Esophagus squamous epithelium (tissue), 5 donors: ENCODE measurements at regions not wholly inside any gene's neighbourhood (a gene's known extent, or its start where the extent isn't known, plus 50 kb on each side); places are given as distances from the start of the nearest gene placed in this dataset.
"Not testable (repeated sequence)": the region's sequence is repeated elsewhere in the genome, so short reads cannot be mapped to it uniquely, and the experiment has no call there.

ENCODE experiments used
- DNase-seq: peaks from one replicate; lab custom pipeline; 2025; lab: John Stamatoyannopoulos, UW
- H3K27ac ChIP-seq, 4 donors: fragments of 200-600 bp; sonication (generic); one replicate each; pipeline ENCODE4 v1.5.1; 2016 to 2019; ENCODE audit warnings: mild to moderate bottlenecking in 1 of 4
- H3K27me3 ChIP-seq, 4 donors: fragments of 200-600 bp; sonication (generic); 1 replicate in 3 of 4; 2 replicates in 1 of 4; pipeline versions ENCODE4 v1.5.1 to v1.6.0; 2017 to 2021; ENCODE audit warnings: antibody characterized with exemption in 1 of 4
- H3K36me3 ChIP-seq, 3 donors: fragments of 200-600 bp; sonication (generic); one replicate each; pipeline ENCODE4 v1.5.1; 2016 to 2019
- H3K4me1 ChIP-seq, 3 donors: fragments of 200-600 bp; sonication (generic); one replicate each; pipeline ENCODE4 v1.5.1; 2017 to 2019
- H3K4me3 ChIP-seq, 4 donors: fragments of 200-600 bp; sonication (generic); 1 replicate in 3 of 4; 2 replicates in 1 of 4; pipeline ENCODE4 v1.5.1; 2016 to 2019; ENCODE audit warnings: mild to moderate bottlenecking in 2 of 4, moderate library complexity in 1 of 4
- H3K9me3 ChIP-seq, 3 donors: fragments of 200-600 bp; sonication (generic); one replicate each; pipeline ENCODE4 v1.5.1; 2016 to 2019
- POLR2A ChIP-seq, 4 donors: fragments of 450-650 bp; IDR thresholded peaks; one replicate each; pipeline ENCODE4 v1.6.1; 2017; ENCODE audit warnings: antibody characterized with exemption in 4 of 4, mild to moderate bottlenecking in 4 of 4, moderate library complexity in 3 of 4
- WGBS, 2 donors: methylation state at CpG; one replicate each; pipeline ENCODE4 v1.1.5; 2018; 5-methylcytosine and 5-hydroxymethylcytosine counted together
- intact Hi-C: fragments of 100-400 bp; cut with DNase I; formaldehyde crosslinking; loops from one replicate; pipeline ENCODE4 v1.15.0; 2022
- TF ChIP-seq, protein P1 (sequence below), 6 experiments: fragments of 450-650 bp in 4 of 6; fragments of 200-600 bp in 2 of 6; sonication (generic) in 2 of 6; IDR thresholded peaks; one replicate each; pipeline ENCODE4 v1.5.1; 2016 to 2019; ENCODE audit warnings: antibody characterized with exemption in 6 of 6, mild to moderate bottlenecking in 4 of 6, moderate library complexity in 4 of 6
- donor health status: DM: yes; HTN: yes; CAD: no.

DNA sequence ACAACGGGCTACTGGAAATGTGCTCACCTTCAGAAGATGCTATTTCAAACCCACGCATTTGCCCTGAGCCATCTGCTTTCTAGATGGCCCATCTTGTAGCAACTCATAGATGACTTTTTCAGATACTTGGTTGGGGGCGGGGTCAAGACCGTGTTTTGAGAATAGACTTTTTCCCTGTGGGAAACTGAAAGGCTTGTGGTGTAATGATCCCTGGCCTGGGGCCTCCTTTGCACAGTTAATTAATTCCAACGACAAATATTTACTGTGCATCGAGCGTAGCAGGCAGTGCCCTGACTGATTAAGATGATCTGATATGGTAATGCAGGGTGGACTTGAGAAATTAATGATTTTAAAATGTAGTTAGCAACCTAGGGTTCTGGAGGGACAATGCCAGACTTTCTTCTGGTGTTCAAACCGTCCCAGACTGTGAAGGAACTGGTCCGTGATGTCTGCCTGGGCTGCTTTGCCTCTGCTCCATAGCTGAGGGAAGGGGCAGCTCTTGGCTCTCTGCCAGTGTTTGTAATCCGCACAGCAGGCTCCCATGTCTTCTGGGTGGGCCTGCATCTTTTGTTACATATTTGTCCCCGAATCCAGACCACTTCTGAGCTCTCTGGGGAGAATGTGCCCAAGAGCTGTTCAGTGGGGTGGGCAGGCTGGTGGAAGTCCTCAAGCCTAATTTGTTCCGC is 84.8 kb downstream of the ADAMTS15 start:
- Histone ChIP-seq H3K4me3 (no peak overlapping the region), H3K9me3 (no peaks in the 10 kb centered on the region), H3K27me3 (peaks cover 0 to 5% (median 0%) of the 10 kb centered on the region in 4 donors), H3K36me3 (no peaks in the 10 kb centered on the region), H3K27ac (no peak overlapping the region), H3K4me1 (no peaks in the 10 kb centered on the region)
- no peak for TF ChIP-seq POLR2A (IDR thresholded peaks at IDR 0.05)
- TF ChIP-seq, protein P1, sequence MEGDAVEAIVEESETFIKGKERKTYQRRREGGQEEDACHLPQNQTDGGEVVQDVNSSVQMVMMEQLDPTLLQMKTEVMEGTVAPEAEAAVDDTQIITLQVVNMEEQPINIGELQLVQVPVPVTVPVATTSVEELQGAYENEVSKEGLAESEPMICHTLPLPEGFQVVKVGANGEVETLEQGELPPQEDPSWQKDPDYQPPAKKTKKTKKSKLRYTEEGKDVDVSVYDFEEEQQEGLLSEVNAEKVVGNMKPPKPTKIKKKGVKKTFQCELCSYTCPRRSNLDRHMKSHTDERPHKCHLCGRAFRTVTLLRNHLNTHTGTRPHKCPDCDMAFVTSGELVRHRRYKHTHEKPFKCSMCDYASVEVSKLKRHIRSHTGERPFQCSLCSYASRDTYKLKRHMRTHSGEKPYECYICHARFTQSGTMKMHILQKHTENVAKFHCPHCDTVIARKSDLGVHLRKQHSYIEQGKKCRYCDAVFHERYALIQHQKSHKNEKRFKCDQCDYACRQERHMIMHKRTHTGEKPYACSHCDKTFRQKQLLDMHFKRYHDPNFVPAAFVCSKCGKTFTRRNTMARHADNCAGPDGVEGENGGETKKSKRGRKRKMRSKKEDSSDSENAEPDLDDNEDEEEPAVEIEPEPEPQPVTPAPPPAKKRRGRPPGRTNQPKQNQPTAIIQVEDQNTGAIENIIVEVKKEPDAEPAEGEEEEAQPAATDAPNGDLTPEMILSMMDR (IDR thresholded peaks at IDR 0.05): no peak
- WGBS, 2 donors: 61 to 65% methylated on average over 11 to 12 of the region's 12 CpGs
- DNase-seq: no peak
- intact Hi-C loops: no loop called here

DNA sequence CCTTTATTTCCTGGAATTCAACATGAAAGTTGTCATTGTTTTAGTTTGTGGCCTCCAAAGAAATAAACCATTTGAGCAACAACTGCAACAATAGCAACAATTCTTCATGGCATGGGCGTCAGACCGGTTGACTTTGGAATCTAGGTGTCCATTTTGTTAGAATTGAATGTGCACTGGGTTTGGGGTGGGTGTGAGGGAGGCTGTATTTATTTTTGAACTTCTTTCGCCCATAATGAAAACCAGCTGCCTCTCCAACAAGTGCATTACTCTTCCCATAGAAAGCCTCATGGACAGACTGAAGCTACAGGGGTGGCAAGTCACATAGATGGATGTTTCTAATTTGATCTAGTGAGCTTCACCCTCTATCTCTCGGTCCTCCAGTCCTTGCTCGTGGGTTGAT is 85.4 kb downstream of the ADAMTS15 start:
- intact Hi-C loops: no loop called here
- H3K27ac ChIP-seq: no peak overlapping the region
- TF ChIP-seq, protein P1 (IDR thresholded peaks at IDR 0.05): no peak
- TF ChIP-seq POLR2A (IDR thresholded peaks at IDR 0.05): no peak
- no peak for DNase-seq
- peaks cover 0 to 5% (median 0%) of the 10 kb centered on the region in 4 donors for H3K27me3 ChIP-seq
- H3K36me3 ChIP-seq: no peaks in the 10 kb centered on the region
- 75 to 80% methylated on average over 5 of the region's 5 CpGs for WGBS, 2 donors
- no peaks in the 10 kb centered on the region for H3K4me1 ChIP-seq
- H3K4me3 ChIP-seq: no peak overlapping the region
- H3K9me3 ChIP-seq: no peaks in the 10 kb centered on the region

DNA sequence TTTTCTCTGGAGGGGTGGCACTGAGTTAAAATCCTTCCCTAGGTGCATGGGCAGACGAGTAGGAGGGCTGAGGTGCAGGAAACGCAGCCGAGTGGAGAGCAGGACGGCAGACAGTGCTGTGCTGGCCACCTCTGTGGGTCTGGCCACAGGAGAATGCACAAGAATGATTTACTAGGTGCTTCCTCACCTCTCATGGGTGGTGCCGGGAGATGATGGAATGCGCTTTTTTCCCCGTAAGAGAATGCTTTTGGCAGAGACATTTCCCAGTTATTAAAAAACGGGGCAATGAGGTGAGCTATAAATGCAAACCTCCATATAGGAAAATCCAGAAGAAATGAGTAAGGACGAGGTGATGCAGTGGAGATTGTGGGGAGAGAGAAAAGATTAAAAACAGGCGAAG is 86.1 kb downstream of the ADAMTS15 start:
- H3K4me3 ChIP-seq: no peak overlapping the region
- H3K27ac ChIP-seq: no peak overlapping the region
- TF ChIP-seq, protein P1 (IDR thresholded peaks at IDR 0.05): no peak
- no peak for TF ChIP-seq POLR2A (IDR thresholded peaks at IDR 0.05)
- intact Hi-C loops: no loop called here
- 83 to 84% methylated on average over 10 of the region's 10 CpGs for WGBS, 2 donors
- H3K9me3 ChIP-seq: no peaks in the 10 kb centered on the region
- H3K27me3 ChIP-seq: peaks cover 0 to 5% (median 0%) of the 10 kb centered on the region in 4 donors
- H3K36me3 ChIP-seq: no peaks in the 10 kb centered on the region
- H3K4me1 ChIP-seq: no peaks in the 10 kb centered on the region
- no peak for DNase-seq

DNA sequence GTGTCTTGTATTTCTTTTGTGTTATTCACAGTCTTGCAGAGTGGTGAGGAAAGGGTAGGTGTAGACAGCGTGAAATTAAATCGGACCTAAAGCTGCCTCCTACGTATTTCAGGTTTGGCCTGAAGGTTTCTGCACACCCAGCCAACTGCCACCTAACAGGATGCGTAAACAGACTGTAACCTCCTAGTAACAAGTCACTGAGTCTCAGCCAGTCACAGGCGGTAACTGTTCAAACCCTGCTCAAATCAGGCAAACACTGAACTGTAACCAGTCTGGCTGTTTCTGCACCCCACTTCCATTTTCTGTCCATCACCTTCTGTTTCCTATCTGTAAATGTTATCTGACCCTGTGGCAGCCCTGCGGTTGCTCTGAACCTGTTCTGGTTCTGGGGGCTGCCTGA is 87.1 kb downstream of the ADAMTS15 start:
- no peak overlapping the region for H3K27ac ChIP-seq
- intact Hi-C loops: no loop called here
- H3K4me1 ChIP-seq: no peaks in the 10 kb centered on the region
- no peaks in the 10 kb centered on the region for H3K9me3 ChIP-seq
- H3K27me3 ChIP-seq: peaks cover 0 to 5% (median 0%) of the 10 kb centered on the region in 4 donors
- H3K4me3 ChIP-seq: no peak overlapping the region
- no peak for DNase-seq
- TF ChIP-seq, protein P1 (IDR thresholded peaks at IDR 0.05): no peak
- TF ChIP-seq POLR2A (IDR thresholded peaks at IDR 0.05): no peak
- H3K36me3 ChIP-seq: no peaks in the 10 kb centered on the region
- WGBS, 2 donors: 41 to 50% methylated on average over 6 of the region's 6 CpGs

DNA sequence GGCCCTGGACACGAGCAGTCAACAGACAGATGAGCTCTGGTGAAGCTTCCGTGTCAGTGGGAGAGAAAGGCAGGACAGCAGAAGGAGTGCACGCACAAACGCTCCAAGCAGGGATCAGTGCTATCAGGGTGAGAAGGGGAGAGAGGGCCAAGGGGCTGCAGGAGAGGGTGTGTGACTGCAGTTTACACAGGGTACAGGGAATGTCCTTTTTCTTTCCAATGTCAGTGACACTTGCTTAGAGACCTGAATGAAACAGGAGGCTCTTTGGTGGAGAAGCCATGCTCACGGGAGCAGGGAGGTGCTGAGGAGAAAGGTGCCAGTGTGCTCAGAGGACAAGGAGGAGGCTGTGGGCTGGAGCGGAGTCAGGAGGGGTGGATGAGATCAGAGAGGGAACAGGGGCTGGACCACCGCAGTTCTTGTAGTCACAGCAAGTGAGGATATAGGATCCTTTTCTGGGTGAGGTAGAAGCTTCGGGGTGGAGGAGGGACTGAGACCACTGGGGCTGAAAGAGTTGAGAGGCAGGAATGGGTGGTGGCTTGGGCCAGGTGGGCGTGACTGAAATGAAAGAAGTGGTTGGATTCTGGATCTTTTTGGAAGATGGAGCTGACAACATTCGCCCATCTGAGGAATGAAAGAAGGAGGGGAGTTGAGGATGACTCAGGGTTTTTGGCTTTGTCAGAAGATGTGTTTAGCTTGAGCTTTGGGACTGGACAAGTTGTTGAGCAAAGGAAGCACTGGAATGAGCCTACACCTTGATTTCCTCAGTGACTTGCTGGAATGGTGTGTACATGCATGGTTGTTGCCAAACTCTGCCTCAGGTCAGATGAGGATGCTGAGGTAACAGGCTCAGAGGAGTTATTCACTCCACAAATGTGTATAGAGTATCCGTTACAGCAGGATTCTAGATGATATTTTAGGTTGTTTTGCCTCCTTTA is 87.9 kb downstream of the ADAMTS15 start:
- DNase-seq: no peak
- Histone ChIP-seq H3K27me3 (peaks cover 0 to 5% (median 0%) of the 10 kb centered on the region in 4 donors), H3K36me3 (no peaks in the 10 kb centered on the region), H3K4me1 (no peaks in the 10 kb centered on the region), H3K27ac (no peak overlapping the region), H3K9me3 (no peaks in the 10 kb centered on the region), H3K4me3 (no peak overlapping the region)
- WGBS, 2 donors: 60 to 73% methylated on average over 11 of the region's 11 CpGs
- TF ChIP-seq, protein P1 (IDR thresholded peaks at IDR 0.05): no peak
- no peak for TF ChIP-seq POLR2A (IDR thresholded peaks at IDR 0.05)
- intact Hi-C loops: no loop called here

DNA sequence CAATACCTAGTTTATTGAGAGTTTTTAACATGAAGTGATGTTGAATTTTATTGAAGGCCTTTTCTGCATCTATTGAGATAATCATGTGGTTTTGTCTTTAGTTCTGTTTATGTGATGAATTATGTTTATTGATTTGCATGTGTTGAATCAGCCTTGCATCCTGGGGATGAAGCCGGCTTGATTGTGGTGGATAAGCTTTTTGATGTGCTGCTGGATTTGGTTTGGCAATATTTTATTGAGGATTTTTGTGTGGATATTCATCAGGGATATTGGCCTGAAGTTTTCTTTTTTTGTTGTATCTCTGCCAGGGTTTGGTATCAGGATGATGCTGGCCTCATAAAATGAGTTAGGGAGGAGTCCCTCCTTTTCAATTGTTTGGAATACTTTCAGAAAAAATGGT is 91.2 kb downstream of the ADAMTS15 start:
- H3K4me3 ChIP-seq, H3K4me1 ChIP-seq, H3K27ac ChIP-seq, intact Hi-C loops, H3K9me3 ChIP-seq, H3K36me3 ChIP-seq, DNase-seq, H3K27me3 ChIP-seq: not testable (repeated sequence)
- 60 to 77% methylated on average over 1 of the region's 1 CpG for WGBS, 2 donors
